HFF-Myc (cell line): ENCODE measurements at regions not wholly inside any gene's neighbourhood (a gene's known extent, or its start where the extent isn't known, plus 50 kb on each side); places are given as distances from the start of the nearest gene placed in this dataset.
A peak's percentile ranks its signal among the peaks of the same experiment; 100 is the strongest.

Experiments used
- DNase-seq: peaks from one replicate; pipeline ENCODE4 v3.0.0-alpha.2; 2011; ENCODE audit warnings: low read depth; ENCODE audit errors: extremely low read depth
- H3K4me3 ChIP-seq: replicated peaks from 2 replicates; pipeline ENCODE4 v1.5.1; 2011; ENCODE audit warnings: low read depth, mild to moderate bottlenecking, control low read depth, low read length
- CTCF ChIP-seq: IDR thresholded peaks from 2 replicates; pipeline ENCODE4 v1.5.1; 2012; ENCODE audit warnings: mild to moderate bottlenecking, low read depth, low read length, control low read depth; ENCODE audit errors: missing control alignments

GRCh38 chr18:23365602-23366001 lies 87.5 kb upstream of the RIOK3 start:
- no peak for DNase-seq
- H3K4me3 ChIP-seq = no peak overlapping the region

GRCh38 chr18:23369266-23369665 lies 83.8 kb upstream of the RIOK3 start:
- TF ChIP-seq CTCF = no peak
- no peak for DNase-seq
- no peak overlapping the region for H3K4me3 ChIP-seq

More at GRCh38 chr18:23365602-23366001, 87.5 kb upstream of the RIOK3 start:
- TF ChIP-seq CTCF = no peak

GRCh38 chr18:23373570-23373969 lies 79.5 kb upstream of the RIOK3 start:
- no peak overlapping the region for H3K4me3 ChIP-seq
- no peak for TF ChIP-seq CTCF
- DNase-seq = no peak

- no peak for TF ChIP-seq CTCF
- no peak overlapping the region for H3K4me3 ChIP-seq
- DNase-seq = peak; percentile 61
These were observed 75.3 kb upstream of the RIOK3 start for GRCh38 chr18:23377669-23378301.

- no peak overlapping the region for H3K4me3 ChIP-seq
- TF ChIP-seq CTCF = no peak
- DNase-seq = no peak
These were observed 74.8 kb upstream of the RIOK3 start for GRCh38 chr18:23378302-23378686.

GRCh38 chr18:23380001-23380550 lies 73.0 kb upstream of the RIOK3 start:
- TF ChIP-seq CTCF = no peak
- no peak overlapping the region for H3K4me3 ChIP-seq
- no peak for DNase-seq

GRCh38 chr18:23380817-23381216 lies 72.3 kb upstream of the RIOK3 start:
- TF ChIP-seq CTCF = no peak
- DNase-seq = no peak
- no peak overlapping the region for H3K4me3 ChIP-seq
